RWPE1 (cell line): ENCODE measurements at regions not wholly inside any gene's neighbourhood (a gene's known extent, or its start where the extent isn't known, plus 50 kb on each side); places are given as distances from the start of the nearest gene placed in this dataset.

Experiments used
- CTCF ChIA-PET: fragments of 350-600 bp; sonication (Branson Sonifier 250); formaldehyde crosslinking; extraction: SDS; loops from one replicate; lab custom pipeline; 2021; lab: Yijun Ruan, JAX
- POLR2A ChIA-PET: fragments of 400-600 bp; formaldehyde crosslinking; extraction: SDS; loops from one replicate; lab custom pipeline; 2020; ENCODE audit warnings: antibody characterized with exemption; ENCODE audit not compliant: low non-redundant PET; lab: Yijun Ruan, JAX
- DNase-seq: peaks from one replicate; pipeline ENCODE4 v3.0.0; 2012; ENCODE audit warnings: low spot score
- H3K27ac ChIP-seq: fragments of 450-650 bp; 2 replicates; pipeline ENCODE4 v1.5.1; 2017
- TF ChIP-seq, protein P1 (sequence below): fragments of 450-650 bp; conservative IDR thresholded peaks from 2 replicates; pipeline ENCODE4 v1.5.1; 2017; ENCODE audit warnings: low read depth, mild to moderate bottlenecking

DNA sequence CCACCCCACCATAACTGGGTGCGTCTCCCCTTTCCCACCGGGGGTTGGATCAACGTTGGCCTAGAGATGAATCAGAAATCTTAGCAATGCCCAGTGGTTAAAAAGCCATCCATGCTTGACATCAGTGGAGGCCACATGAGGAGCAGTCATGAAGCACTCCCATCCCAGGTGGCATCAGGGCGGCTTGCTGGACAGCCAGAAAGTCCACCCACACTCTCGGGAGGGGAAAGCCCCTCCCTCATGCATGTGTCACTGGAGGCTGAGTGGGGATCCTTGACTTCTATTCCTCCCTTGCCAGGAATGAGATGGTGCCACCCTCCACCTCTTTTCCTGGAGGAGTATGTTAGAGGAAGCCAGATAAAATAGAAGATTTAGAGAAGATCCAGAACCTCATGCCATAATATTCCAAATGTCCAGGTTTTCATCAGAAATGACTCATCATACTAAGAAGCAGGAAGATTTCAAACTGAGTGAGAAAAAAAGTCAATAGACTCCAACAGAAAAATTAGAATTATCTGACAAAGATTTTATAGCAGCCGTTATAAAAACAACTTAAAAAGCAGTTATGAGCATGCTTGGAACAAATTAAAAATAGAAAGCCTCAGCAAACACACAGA lies 507.1 kb upstream of the ID2 start:
- CTCF ChIA-PET = no interaction called here
- no peak overlapping the region for H3K27ac ChIP-seq
- no peak for DNase-seq
- POLR2A ChIA-PET = no interaction called here
- TF ChIP-seq, protein P1, sequence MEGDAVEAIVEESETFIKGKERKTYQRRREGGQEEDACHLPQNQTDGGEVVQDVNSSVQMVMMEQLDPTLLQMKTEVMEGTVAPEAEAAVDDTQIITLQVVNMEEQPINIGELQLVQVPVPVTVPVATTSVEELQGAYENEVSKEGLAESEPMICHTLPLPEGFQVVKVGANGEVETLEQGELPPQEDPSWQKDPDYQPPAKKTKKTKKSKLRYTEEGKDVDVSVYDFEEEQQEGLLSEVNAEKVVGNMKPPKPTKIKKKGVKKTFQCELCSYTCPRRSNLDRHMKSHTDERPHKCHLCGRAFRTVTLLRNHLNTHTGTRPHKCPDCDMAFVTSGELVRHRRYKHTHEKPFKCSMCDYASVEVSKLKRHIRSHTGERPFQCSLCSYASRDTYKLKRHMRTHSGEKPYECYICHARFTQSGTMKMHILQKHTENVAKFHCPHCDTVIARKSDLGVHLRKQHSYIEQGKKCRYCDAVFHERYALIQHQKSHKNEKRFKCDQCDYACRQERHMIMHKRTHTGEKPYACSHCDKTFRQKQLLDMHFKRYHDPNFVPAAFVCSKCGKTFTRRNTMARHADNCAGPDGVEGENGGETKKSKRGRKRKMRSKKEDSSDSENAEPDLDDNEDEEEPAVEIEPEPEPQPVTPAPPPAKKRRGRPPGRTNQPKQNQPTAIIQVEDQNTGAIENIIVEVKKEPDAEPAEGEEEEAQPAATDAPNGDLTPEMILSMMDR = no peak

DNA sequence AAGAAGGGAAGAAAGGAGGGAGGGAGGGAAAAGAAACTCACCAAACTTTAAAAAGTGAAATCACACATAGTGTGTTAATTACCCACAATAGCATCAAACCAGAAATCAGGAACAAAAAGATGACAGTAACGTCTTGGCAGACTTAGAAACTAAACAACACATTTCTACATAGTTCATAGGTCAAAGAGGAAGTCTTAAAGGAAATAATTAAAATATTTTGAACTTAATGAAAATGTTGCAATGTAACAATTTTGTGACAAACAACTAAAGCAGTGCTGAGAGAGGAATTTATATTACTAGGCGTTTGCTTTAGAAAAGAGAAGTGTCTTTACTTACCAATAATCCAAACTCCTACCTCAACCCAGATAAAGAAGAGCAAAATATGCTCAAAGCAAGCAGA lies 505.0 kb upstream of the ID2 start:
- TF ChIP-seq, protein P1 = no peak
- POLR2A ChIA-PET = no interaction called here
- CTCF ChIA-PET = no interaction called here
- H3K27ac ChIP-seq = no peak overlapping the region
- DNase-seq = no peak

DNA sequence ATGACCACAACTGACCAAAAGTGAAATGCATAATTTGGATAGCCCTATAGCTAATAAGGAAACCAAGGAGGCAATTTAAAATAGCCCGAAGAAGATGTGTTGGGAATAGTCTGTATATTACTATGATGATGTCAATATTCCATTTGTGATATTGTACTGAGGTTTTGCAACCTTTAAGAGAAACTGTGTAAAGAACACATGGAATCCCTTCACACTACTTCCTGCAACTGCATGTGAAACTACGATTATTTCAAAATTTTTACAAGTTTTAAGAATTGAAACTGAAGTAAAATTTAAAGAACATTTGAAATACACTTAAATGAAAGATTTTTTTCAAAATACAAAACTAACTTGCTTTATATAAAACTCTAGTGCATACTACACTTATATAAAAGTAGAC lies 504.3 kb upstream of the ID2 start:
- TF ChIP-seq, protein P1 = no peak
- DNase-seq = no peak
- H3K27ac ChIP-seq = no peak overlapping the region
- ChIA-PET CTCF (no interaction called here), POLR2A (no interaction called here)

DNA sequence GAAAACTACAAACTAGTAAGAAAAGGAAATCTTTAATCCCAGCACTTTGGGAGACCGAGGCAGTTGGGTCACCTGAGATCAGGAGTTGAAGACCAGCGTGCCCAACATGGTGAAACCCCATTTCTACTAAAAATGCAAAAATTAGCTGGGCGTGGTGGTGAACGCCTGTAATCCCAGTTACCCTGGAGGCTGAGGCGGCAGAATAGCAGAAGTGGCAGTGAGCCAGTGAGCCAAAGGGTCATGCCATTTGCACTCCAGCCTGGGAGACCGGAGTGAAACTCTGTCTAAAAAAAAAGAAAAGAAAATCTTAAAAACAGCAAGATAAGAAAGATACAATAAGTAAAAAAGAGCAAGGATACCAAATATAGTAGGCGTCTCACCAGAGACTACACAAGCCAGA lies 502.9 kb upstream of the ID2 start:
- TF ChIP-seq, protein P1 = no peak
- no peak for DNase-seq
- ChIA-PET POLR2A (no interaction called here), CTCF (interaction anchor here (0.6 kb wide), 1 partner anchor 604 kb away, joined by 4 read pairs; no protein-coding TSS in a partner anchor)
- H3K27ac ChIP-seq = no peak overlapping the region

DNA sequence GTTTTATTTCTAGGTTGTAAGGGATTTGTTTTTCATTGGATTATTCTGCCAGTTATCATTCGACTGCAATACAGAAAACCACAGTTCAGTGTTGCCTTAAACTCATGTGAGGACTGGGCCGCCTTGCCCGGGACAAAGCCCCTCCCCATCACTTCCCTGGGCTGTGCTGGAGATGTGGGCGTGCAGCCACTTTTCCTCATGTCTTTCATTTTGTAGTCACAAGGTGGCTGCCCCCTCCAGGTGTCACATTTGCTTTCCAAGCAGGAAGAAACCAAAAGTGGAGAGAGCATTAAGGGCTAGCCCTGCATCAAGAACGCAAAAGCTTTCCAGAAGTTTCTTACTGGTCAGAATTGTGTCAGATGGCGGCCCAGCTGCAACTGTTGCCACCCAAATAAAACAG lies 492.5 kb upstream of the ID2 start:
- DNase-seq = no peak
- TF ChIP-seq, protein P1 = no peak
- POLR2A ChIA-PET = no interaction called here
- H3K27ac ChIP-seq = no peak overlapping the region
- CTCF ChIA-PET = no interaction called here

DNA sequence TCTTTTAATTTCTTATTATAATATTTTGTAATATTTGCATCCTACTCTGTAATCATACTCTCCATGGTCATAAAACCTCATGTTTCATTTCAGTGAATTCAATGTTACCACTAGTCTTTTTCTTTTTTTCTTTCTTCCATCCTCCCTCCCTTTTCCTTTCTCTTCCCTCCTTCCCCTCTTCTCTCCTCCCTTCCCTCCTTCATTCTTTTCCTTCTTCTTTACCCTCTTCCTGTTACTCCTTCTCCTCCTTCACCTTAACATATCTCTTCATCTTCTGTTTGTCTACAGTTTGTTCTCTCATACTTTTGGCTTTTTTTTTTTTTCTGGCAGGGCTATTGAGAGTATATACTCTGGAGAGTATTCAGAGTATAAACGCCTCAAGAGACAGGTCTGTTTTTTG lies 491.6 kb upstream of the ID2 start:
- CTCF ChIA-PET = no interaction called here
- DNase-seq = no peak
- H3K27ac ChIP-seq = no peak overlapping the region
- POLR2A ChIA-PET = no interaction called here
- TF ChIP-seq, protein P1 = no peak
